WERI-Rb-1 (cell line): ENCODE measurements at regions not wholly inside any gene's neighbourhood (a gene's known extent, or its start where the extent isn't known, plus 50 kb on each side); places are given as distances from the start of the nearest gene placed in this dataset.
"Not testable (repeated sequence)": the region's sequence is repeated elsewhere in the genome, so short reads cannot be mapped to it uniquely, and the experiment has no call there.

ENCODE experiments used
- DNase-seq: peaks from one replicate; pipeline ENCODE4 v3.0.0-alpha.2; 2020
- H3K27ac ChIP-seq: fragments of 250-450 bp; sonication (Bioruptor Pico); 2 replicates; pipeline ENCODE4 v1.5.1; 2020; ENCODE audit warnings: mild to moderate bottlenecking, moderate library complexity
- H3K27me3 ChIP-seq: fragments of 250-450 bp; sonication (Bioruptor Pico); 2 replicates; pipeline ENCODE4 v1.5.1; 2021; ENCODE audit warnings: mild to moderate bottlenecking, low read depth, moderate library complexity; ENCODE audit not compliant: insufficient read depth, severe bottlenecking
- H3K36me3 ChIP-seq: fragments of 250-450 bp; sonication (Bioruptor Pico); 2 replicates; pipeline ENCODE4 v1.5.1; 2020; ENCODE audit warnings: mild to moderate bottlenecking, moderate library complexity
- H3K4me3 ChIP-seq: 2 replicates; pipeline ENCODE4 v1.5.1; 2011; ENCODE audit warnings: low read depth, mild to moderate bottlenecking, control low read depth, low read length
- H3K9me3 ChIP-seq: fragments of 250-450 bp; sonication (Bioruptor Pico); 2 replicates; pipeline ENCODE4 v1.5.1; 2021; ENCODE audit warnings: mild to moderate bottlenecking, moderate library complexity; ENCODE audit not compliant: severe bottlenecking
- CTCF ChIP-seq: IDR thresholded peaks from 2 replicates; pipeline ENCODE4 v1.5.1; 2011; ENCODE audit warnings: low read depth, mild to moderate bottlenecking, control low read depth, inconsistent platforms, low read length

- no peak for TF ChIP-seq CTCF
- Histone ChIP-seq H3K9me3 (no peaks in the 10 kb centered on the region), H3K27ac (no peak overlapping the region), H3K36me3 (no peaks in the 10 kb centered on the region), H3K27me3 (no peaks in the 10 kb centered on the region), H3K4me3 (no peak overlapping the region)
- no peak for DNase-seq
These were observed 134.8 kb upstream of the KLF6 start for GRCh38 chr10:3919709-3920308.

GRCh38 chr10:3917392-3917791 is 132.4 kb upstream of the KLF6 start:
- not testable (repeated sequence) for H3K9me3 ChIP-seq, DNase-seq, H3K36me3 ChIP-seq, H3K27me3 ChIP-seq, H3K4me3 ChIP-seq, H3K27ac ChIP-seq

- no peak for TF ChIP-seq CTCF
- no peak for DNase-seq
- no peak overlapping the region for H3K27ac ChIP-seq
- H3K9me3 ChIP-seq, result no peaks in the 10 kb centered on the region
- no peak overlapping the region for H3K4me3 ChIP-seq
- no peaks in the 10 kb centered on the region for H3K27me3 ChIP-seq
- no peaks in the 10 kb centered on the region for H3K36me3 ChIP-seq
These were observed 129.7 kb upstream of the KLF6 start for GRCh38 chr10:3914733-3915132.

GRCh38 chr10:3911713-3912442 is 126.9 kb upstream of the KLF6 start:
- Histone ChIP-seq H3K36me3 (no peaks in the 10 kb centered on the region), H3K27me3 (no peaks in the 10 kb centered on the region), H3K27ac (no peak overlapping the region), H3K4me3 (no peak overlapping the region), H3K9me3 (no peaks in the 10 kb centered on the region)
- no peak for DNase-seq
- TF ChIP-seq CTCF, result no peak

- TF ChIP-seq CTCF, result no peak
- Histone ChIP-seq H3K27ac (no peak overlapping the region), H3K27me3 (no peaks in the 10 kb centered on the region)
These were observed 126.2 kb upstream of the KLF6 start for GRCh38 chr10:3911241-3911640.

GRCh38 chr10:3909339-3909738 is 124.3 kb upstream of the KLF6 start:
- no peak overlapping the region for H3K27ac ChIP-seq
- no peak overlapping the region for H3K4me3 ChIP-seq
- H3K9me3 ChIP-seq, result no peaks in the 10 kb centered on the region
- no peaks in the 10 kb centered on the region for H3K36me3 ChIP-seq
- no peak for DNase-seq
- TF ChIP-seq CTCF, result no peak
- H3K27me3 ChIP-seq, result no peaks in the 10 kb centered on the region

More at GRCh38 chr10:3911241-3911640, 126.2 kb upstream of the KLF6 start:
- no peaks in the 10 kb centered on the region for H3K36me3 ChIP-seq
- no peaks in the 10 kb centered on the region for H3K9me3 ChIP-seq
- no peak for DNase-seq
- H3K4me3 ChIP-seq, result no peak overlapping the region
